ENCODE measurements at regions not wholly inside any gene's neighbourhood (a gene's known extent, or its start where the extent isn't known, plus 50 kb on each side); places are given as distances from the start of the nearest gene placed in this dataset.

DNA sequence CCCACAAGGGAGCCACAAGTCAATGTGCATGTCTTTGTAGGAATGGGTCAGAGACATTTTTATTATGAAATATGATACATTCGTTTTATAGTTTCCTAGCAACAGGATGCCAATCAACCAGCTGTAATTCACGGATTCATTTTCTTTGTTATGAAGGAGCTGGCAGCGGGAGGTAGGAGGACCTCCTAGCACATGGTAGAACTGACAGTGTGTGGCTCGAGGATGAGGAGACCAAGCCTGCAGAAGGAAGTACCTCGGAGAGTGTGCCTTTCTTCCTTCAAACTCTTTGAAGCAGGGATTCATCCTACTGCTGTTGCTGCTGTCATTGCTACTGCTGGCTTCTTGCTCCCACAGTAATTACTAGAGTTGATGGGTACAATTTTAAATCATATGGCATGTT is 504.8 kb upstream of the KLHL29 start:
- no peak for TF ChIP-seq L3MBTL2 (conservative IDR thresholded peaks at IDR 0.05)
- TF ChIP-seq FOXM1 (IDR thresholded peaks at IDR 0.05; ENCODE audit: borderline replicate concordance): no peak
- TF ChIP-seq NFRKB (IDR thresholded peaks at IDR 0.05): no peak
- no peak for TF ChIP-seq FOXK2 (IDR thresholded peaks at IDR 0.05)
- TF ChIP-seq FOXA1 (IDR thresholded peaks at IDR 0.05): no peak
